Peyer's patch (tissue), 4 donors: ENCODE measurements at regions not wholly inside any gene's neighbourhood (a gene's known extent, or its start where the extent isn't known, plus 50 kb on each side); places are given as distances from the start of the nearest gene placed in this dataset.

Experiments
- DNase-seq, 3 donors: peaks; one replicate each; pipeline ENCODE4 v3.0.0-alpha.2; 2017 to 2019
- H3K27ac ChIP-seq, 4 donors: fragments of 200-600 bp; sonication (generic); one replicate each; pipeline ENCODE4 v1.5.1; 2016 to 2019
- H3K27me3 ChIP-seq, 2 donors: fragments of 200-600 bp; sonication (generic); one replicate each; pipeline ENCODE4 v1.5.1; 2019
- H3K36me3 ChIP-seq, 3 donors: fragments of 200-600 bp; sonication (generic); one replicate each; pipeline ENCODE4 v1.5.1; 2016 to 2019
- H3K4me1 ChIP-seq, 4 donors: fragments of 200-600 bp; sonication (generic); one replicate each; pipeline ENCODE4 v1.5.1; 2016 to 2019
- H3K4me3 ChIP-seq, 4 donors: fragments of 200-600 bp; sonication (generic); 1 replicate in 3 of 4; 2 replicates in 1 of 4; pipeline ENCODE4 v1.5.1; 2016 to 2019; ENCODE audit warnings: mild to moderate bottlenecking in 1 of 4
- H3K9me3 ChIP-seq, 4 donors: fragments of 200-600 bp; sonication (generic); one replicate each; pipeline ENCODE4 v1.5.1; 2016 to 2019; ENCODE audit warnings: mild to moderate bottlenecking in 1 of 4
- POLR2A ChIP-seq, 2 donors: fragments of 450-650 bp; IDR thresholded peaks; one replicate each; pipeline ENCODE4 v1.5.1; 2017; ENCODE audit warnings: antibody characterized with exemption in 2 of 2, mild to moderate bottlenecking in 2 of 2, moderate library complexity in 2 of 2
- TF ChIP-seq, protein P1 (sequence below), 6 experiments: fragments of 450-650 bp in 4 of 6; fragments of 200-600 bp in 2 of 6; sonication (generic) in 1 of 6; IDR thresholded peaks; one replicate each; pipeline ENCODE4 v1.5.1; 2017 to 2019; ENCODE audit warnings: antibody characterized with exemption in 6 of 6, mild to moderate bottlenecking in 3 of 6, moderate library complexity in 1 of 6

DNA sequence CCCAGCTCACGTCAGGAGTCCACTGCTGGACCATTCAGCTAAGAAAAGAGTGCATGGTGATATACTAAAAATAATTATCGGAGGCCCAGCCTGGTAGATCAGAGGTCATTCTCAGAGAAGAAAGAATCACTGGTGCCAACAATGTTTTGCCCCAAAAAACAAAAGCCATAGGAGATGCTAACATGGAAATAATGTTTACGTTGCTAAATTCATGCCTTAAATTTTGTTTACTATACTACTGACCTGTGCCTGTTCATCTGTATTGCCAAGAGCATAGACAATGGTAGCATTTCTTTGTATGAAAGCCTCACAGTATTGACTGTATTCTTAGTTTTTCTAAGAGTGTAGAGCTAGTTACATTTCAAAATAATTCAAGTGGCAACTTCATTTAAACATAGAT is 138.1 kb upstream of the GPR149 start:
- no peak overlapping the region for H3K4me3 ChIP-seq
- no peak for TF ChIP-seq POLR2A (IDR thresholded peaks at IDR 0.05)
- TF ChIP-seq, protein P1, sequence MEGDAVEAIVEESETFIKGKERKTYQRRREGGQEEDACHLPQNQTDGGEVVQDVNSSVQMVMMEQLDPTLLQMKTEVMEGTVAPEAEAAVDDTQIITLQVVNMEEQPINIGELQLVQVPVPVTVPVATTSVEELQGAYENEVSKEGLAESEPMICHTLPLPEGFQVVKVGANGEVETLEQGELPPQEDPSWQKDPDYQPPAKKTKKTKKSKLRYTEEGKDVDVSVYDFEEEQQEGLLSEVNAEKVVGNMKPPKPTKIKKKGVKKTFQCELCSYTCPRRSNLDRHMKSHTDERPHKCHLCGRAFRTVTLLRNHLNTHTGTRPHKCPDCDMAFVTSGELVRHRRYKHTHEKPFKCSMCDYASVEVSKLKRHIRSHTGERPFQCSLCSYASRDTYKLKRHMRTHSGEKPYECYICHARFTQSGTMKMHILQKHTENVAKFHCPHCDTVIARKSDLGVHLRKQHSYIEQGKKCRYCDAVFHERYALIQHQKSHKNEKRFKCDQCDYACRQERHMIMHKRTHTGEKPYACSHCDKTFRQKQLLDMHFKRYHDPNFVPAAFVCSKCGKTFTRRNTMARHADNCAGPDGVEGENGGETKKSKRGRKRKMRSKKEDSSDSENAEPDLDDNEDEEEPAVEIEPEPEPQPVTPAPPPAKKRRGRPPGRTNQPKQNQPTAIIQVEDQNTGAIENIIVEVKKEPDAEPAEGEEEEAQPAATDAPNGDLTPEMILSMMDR (IDR thresholded peaks at IDR 0.05), result no peak
- H3K27ac ChIP-seq, result no peak overlapping the region
- H3K9me3 ChIP-seq, result no peaks in the 10 kb centered on the region
- DNase-seq, result no peak
- H3K36me3 ChIP-seq, result no peaks in the 10 kb centered on the region
- no peaks in the 10 kb centered on the region for H3K27me3 ChIP-seq
- H3K4me1 ChIP-seq, result no peaks in the 10 kb centered on the region

DNA sequence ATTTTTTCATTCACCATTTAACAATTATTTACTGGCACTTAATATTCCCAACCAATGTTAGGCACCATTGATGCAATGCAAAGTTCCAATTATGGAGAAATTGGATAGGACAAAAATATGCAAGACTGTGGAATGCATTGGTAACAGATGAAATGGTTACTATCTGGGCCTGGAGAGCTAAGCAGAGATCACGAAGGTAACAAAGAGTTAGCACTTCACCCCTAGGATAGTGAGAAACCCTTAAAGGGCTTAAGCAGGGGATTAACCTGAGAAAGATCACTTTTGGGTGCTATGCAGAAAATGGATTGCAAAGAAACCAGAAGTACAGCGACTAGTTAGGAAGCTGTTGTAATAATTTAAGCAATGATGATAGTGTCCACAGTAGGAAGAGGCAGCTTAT is 129.6 kb upstream of the GPR149 start:
- no peak overlapping the region for H3K27ac ChIP-seq
- H3K36me3 ChIP-seq, result no peaks in the 10 kb centered on the region
- TF ChIP-seq, protein P1 (IDR thresholded peaks at IDR 0.05), result no peak
- no peak for TF ChIP-seq POLR2A (IDR thresholded peaks at IDR 0.05)
- no peak overlapping the region for H3K4me3 ChIP-seq
- H3K9me3 ChIP-seq, result no peaks in the 10 kb centered on the region
- H3K27me3 ChIP-seq, result no peaks in the 10 kb centered on the region
- H3K4me1 ChIP-seq, result no peaks in the 10 kb centered on the region
- no peak for DNase-seq

DNA sequence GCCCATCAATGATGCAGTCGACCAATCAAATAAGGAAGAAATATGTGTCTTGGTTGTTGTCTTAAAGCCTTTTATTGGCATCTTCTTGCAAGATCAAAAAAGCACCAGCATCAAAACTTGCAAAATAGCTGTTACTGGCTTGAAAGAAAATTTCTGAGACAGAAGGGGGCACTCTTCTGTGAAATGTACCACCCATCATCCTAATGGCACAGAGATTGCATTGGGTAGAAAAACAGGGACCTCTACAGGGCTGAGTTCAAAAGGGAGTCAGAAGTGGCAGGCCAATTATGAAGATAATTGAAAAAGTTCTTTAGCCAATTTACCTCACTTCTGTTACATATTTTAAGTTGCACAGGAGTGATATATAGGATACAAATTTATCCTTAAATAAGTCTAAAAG is 122.3 kb upstream of the GPR149 start:
- Histone ChIP-seq H3K27ac (no peak overlapping the region), H3K27me3 (no peaks in the 10 kb centered on the region), H3K4me1 (no peaks in the 10 kb centered on the region), H3K4me3 (no peak overlapping the region), H3K36me3 (no peaks in the 10 kb centered on the region), H3K9me3 (no peaks in the 10 kb centered on the region)
- no peak for DNase-seq
- TF ChIP-seq, protein P1 (IDR thresholded peaks at IDR 0.05), result no peak
- TF ChIP-seq POLR2A (IDR thresholded peaks at IDR 0.05), result no peak

DNA sequence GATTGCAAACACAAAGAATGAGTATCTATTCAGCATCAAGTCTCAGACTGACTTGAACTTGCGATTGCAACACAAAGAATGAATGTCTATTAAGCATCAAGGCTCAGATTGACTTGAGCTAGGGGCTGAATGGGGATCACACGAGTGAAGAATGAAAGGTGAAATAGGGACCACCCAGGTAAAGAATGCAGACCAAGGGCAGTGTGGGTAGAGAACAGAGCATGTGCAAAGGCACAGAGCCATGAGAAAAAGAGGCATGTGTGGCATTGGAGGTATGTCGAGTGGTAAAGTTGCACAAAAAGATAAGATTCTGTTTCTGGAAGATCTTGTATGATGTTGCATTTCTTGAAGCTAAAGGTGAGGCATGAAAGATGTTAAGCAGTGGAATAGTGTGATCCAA is 119.4 kb upstream of the GPR149 start:
- Histone ChIP-seq H3K27ac (no peak overlapping the region), H3K27me3 (no peaks in the 10 kb centered on the region), H3K36me3 (no peaks in the 10 kb centered on the region), H3K4me3 (no peak overlapping the region), H3K9me3 (no peaks in the 10 kb centered on the region), H3K4me1 (no peaks in the 10 kb centered on the region)
- TF ChIP-seq, protein P1 (IDR thresholded peaks at IDR 0.05), result no peak
- TF ChIP-seq POLR2A (IDR thresholded peaks at IDR 0.05), result no peak
- no peak for DNase-seq

DNA sequence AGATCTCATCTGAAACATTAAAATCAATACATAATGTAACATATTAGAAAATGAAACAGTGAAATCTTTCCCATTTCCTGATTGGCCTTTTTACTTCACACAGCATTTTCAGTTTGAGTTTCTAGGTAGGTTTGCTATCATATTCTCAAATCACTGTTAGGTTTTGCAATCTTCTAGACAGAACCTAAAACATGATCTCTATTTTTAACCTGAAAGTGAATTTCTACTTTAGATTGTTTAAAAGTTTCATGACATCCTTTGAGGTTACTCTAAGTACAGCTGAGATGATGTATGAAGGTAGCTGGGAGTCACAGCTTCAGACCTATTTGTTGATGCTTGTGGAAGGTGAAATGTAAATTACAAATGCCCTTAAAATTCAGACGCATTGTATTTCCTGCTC is 118.4 kb upstream of the GPR149 start:
- Histone ChIP-seq H3K4me3 (no peak overlapping the region), H3K9me3 (no peaks in the 10 kb centered on the region), H3K27ac (no peak overlapping the region), H3K36me3 (no peaks in the 10 kb centered on the region), H3K4me1 (no peaks in the 10 kb centered on the region), H3K27me3 (no peaks in the 10 kb centered on the region)
- DNase-seq, result no peak
- TF ChIP-seq, protein P1 (IDR thresholded peaks at IDR 0.05), result no peak
- no peak for TF ChIP-seq POLR2A (IDR thresholded peaks at IDR 0.05)

DNA sequence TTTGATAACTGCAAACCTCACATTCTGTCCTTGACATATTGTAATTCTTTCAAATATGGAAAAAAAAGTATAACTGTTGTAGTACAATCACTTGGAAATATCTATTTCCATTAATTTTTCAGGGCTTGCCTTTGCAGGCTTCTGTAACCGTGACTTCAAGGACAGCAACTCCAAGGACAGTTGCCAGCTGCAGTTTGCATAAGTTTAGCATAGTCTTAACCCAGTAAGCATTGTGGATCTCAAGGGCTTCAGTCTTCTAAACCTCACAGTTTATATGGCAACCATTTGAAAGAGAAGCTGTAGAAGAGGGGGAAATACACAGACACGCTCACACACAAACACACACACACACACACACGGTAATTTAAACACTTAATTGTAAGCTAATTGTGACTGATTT is 112.8 kb upstream of the GPR149 start:
- Histone ChIP-seq H3K27me3 (no peaks in the 10 kb centered on the region), H3K27ac (no peak overlapping the region), H3K4me3 (no peak overlapping the region), H3K36me3 (no peaks in the 10 kb centered on the region), H3K4me1 (no peaks in the 10 kb centered on the region), H3K9me3 (no peaks in the 10 kb centered on the region)
- TF ChIP-seq POLR2A (IDR thresholded peaks at IDR 0.05), result no peak
- TF ChIP-seq, protein P1 (IDR thresholded peaks at IDR 0.05), result no peak
- no peak for DNase-seq
